ENCODE measurements at regions not wholly inside any gene's neighbourhood (a gene's known extent, or its start where the extent isn't known, plus 50 kb on each side); places are given as distances from the start of the nearest gene placed in this dataset.

- TF ChIP-seq CC2D1A (CRISPR knock-in tag; IDR thresholded peaks at IDR 0.05) (no peak), ZUFSP (CRISPR knock-in tag; IDR thresholded peaks at IDR 0.05; ENCODE audit: borderline replicate concordance) (no peak), RXRA (CRISPR knock-in tag; IDR thresholded peaks at IDR 0.05) (no peak), POLR2AphosphoS5 (IDR thresholded peaks at IDR 0.05; ENCODE audit: low read depth, low read length) (no peak)
These were observed 74.8 kb upstream of the NECTIN1 start for GRCh38 chr11:119803726-119804294.

Measured in HepG2 (cell line).